ENCODE measurements at regions not wholly inside any gene's neighbourhood (a gene's known extent, or its start where the extent isn't known, plus 50 kb on each side); places are given as distances from the start of the nearest gene placed in this dataset.
A peak's percentile ranks its signal among the peaks of the same experiment; 100 is the strongest.

DNA sequence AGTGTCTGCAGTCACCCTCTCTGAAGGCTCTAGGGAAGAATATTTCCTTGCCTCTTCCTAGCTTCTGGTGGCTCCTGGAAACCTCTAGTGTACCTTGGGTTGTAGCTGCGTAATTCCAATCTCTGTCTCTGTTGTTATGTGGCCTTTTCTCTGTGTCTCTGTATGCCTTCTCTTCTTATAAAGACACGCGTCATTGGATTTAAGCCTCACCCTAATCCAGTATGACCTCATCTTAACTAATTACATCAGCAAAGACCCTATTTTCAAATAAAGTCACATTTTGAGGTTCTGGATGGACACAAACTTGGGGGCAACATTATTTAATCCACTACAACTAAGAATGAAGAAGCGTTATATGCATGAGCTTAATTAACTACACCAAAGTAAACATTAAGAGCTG is 111.4 kb upstream of the ZNF184 start:
- DNase-seq (ENCODE audit: low read depth, low spot score): no peak
- Mint-ChIP-seq H3K36me3 (ENCODE audit: low read depth) (peaks cover 2% of the 10 kb centered on the region), H3K27ac (ENCODE audit: unreplicated experiment) (no peak overlapping the region), H3K4me1 (peaks cover 4% of the 10 kb centered on the region), H3K27me3 (ENCODE audit: low read depth) (peaks cover 76% of the 10 kb centered on the region), H3K9me3 (no peaks in the 10 kb centered on the region), H3K4me3 (no peak overlapping the region)
- TF ChIP-seq, protein P1, sequence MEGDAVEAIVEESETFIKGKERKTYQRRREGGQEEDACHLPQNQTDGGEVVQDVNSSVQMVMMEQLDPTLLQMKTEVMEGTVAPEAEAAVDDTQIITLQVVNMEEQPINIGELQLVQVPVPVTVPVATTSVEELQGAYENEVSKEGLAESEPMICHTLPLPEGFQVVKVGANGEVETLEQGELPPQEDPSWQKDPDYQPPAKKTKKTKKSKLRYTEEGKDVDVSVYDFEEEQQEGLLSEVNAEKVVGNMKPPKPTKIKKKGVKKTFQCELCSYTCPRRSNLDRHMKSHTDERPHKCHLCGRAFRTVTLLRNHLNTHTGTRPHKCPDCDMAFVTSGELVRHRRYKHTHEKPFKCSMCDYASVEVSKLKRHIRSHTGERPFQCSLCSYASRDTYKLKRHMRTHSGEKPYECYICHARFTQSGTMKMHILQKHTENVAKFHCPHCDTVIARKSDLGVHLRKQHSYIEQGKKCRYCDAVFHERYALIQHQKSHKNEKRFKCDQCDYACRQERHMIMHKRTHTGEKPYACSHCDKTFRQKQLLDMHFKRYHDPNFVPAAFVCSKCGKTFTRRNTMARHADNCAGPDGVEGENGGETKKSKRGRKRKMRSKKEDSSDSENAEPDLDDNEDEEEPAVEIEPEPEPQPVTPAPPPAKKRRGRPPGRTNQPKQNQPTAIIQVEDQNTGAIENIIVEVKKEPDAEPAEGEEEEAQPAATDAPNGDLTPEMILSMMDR (conservative IDR thresholded peaks at IDR 0.05): no peak

DNA sequence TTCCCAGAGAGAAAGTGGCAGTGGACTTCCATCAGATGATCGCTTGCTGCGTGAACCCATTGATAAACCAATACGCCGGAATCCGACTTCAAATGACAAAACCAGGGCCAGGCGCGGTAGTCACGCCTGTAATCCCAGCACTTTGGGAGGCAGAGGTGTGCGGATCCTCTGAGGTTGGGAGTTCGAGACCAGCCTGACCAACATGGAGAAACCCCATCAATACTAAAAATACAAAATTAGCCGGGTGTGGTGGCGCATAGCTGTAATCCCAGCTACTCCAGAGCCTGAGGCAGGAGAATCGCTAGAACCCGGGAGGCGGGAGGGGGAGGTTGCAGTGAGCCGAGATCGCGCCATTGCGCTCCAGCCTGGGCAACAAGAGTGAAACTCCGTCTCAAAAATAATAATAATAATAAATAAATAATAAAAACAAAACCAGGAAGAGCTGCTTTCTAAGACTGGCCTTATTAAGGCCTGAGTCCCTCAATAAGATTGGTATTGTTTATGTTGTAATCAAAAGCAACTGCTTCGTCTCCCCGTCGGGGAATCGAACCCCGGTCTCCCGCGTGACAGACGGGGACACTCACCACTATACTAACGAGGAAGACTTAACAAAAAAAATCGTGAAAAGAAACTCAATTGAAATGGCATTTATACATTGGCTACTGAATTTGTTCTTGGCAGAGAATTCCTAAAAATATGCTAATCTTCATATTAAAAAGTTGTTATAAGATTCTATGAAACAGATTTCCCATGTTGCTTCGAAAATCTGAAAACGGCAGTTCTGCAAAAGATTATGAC is 110.2 kb upstream of the ZNF184 start:
- Mint-ChIP-seq H3K4me1 (peaks cover 4% of the 10 kb centered on the region), H3K4me3 (peak overlapping the region; percentile 76), H3K27ac (ENCODE audit: unreplicated experiment) (no peak overlapping the region), H3K36me3 (ENCODE audit: low read depth) (peaks cover 2% of the 10 kb centered on the region), H3K9me3 (no peaks in the 10 kb centered on the region), H3K27me3 (ENCODE audit: low read depth) (peaks cover 80% of the 10 kb centered on the region)
- peak; percentile 46 for DNase-seq (ENCODE audit: low read depth, low spot score)
- TF ChIP-seq, protein P1 (conservative IDR thresholded peaks at IDR 0.05): no peak

DNA sequence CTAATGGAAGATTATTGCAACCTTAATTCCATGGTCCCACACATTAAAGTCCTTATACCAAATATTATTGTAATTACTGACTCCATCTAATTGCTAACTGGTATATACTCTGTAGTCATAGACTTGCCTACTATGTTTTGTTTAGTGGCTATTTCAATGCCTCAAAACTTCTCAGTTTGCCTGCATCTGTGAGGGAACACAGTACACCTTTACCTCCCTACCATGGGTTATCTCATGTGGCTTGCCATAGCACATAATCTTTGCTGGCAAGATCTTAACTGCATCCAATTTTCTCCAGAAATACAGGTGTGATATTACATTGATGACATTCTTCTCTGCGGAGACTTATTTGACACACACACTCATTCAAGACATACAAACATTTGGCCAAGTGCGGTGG is 107.1 kb upstream of the ZNF184 start:
- no peak for DNase-seq (ENCODE audit: low read depth, low spot score)
- TF ChIP-seq, protein P1 (conservative IDR thresholded peaks at IDR 0.05): no peak
- Mint-ChIP-seq H3K27ac (ENCODE audit: unreplicated experiment) (no peak overlapping the region), H3K4me3 (no peak overlapping the region), H3K9me3 (peaks cover 3% of the 10 kb centered on the region), H3K4me1 (peaks cover 4% of the 10 kb centered on the region), H3K27me3 (ENCODE audit: low read depth) (peaks cover 71% of the 10 kb centered on the region), H3K36me3 (ENCODE audit: low read depth) (peaks cover 2% of the 10 kb centered on the region)

- H3K27me3 Mint-ChIP-seq (ENCODE audit: low read depth): peaks cover 58% of the 10 kb centered on the region
- TF ChIP-seq, protein P1 (conservative IDR thresholded peaks at IDR 0.05): no peak
- no peaks in the 10 kb centered on the region for H3K36me3 Mint-ChIP-seq (ENCODE audit: low read depth)
- H3K9me3 Mint-ChIP-seq: peaks cover 3% of the 10 kb centered on the region
- no peak overlapping the region for H3K4me3 Mint-ChIP-seq
- H3K4me1 Mint-ChIP-seq: no peaks in the 10 kb centered on the region
- no peak for DNase-seq (ENCODE audit: low read depth, low spot score)
- H3K27ac Mint-ChIP-seq (ENCODE audit: unreplicated experiment): no peak overlapping the region
Observed at GRCh38 chr6:27577922-27578321, 105.0 kb upstream of the ZNF184 start.

DNA sequence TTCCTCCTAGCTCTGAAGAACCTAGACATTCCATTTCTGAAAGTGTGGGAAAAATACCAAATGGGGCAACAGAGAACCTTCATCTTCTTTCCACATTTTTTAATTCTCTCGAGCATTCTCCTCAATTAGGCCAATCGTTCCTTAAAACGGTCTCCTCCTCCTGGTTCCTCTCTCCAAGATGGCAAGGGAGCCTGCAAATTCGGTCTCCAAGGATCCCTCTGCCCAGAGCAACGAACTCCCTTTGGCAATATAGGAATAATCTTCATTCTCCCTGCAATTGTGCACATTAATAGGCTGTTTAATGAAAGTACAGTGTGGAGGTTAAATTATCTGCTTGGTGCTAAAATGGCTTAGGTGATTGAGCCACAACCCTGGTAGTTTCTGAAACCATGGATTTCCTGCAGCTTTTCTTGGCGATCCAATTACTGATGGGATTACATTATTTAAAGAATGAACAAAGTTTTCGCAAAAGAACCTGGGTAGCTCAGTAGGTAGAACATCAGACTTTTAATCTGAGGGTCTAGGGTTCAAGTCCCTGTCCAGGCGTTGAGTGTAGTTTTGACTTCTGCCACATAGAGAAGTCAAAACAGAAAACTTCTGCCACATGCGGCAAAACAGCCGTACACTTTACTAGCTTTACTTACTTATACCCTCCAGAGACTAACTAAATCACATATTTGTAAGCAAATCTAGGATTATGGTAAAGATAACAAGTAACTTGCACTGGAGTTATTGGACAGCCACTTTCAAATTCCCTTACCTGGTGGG is 102.9 kb upstream of the ZNF184 start:
- Mint-ChIP-seq H3K27ac (ENCODE audit: unreplicated experiment) (no peak overlapping the region), H3K4me3 (no peak overlapping the region), H3K27me3 (ENCODE audit: low read depth) (peaks cover 49% of the 10 kb centered on the region), H3K36me3 (ENCODE audit: low read depth) (no peaks in the 10 kb centered on the region), H3K4me1 (no peaks in the 10 kb centered on the region), H3K9me3 (peaks cover 3% of the 10 kb centered on the region)
- DNase-seq (ENCODE audit: low read depth, low spot score): no peak
- TF ChIP-seq, protein P1 (conservative IDR thresholded peaks at IDR 0.05): no peak
